CD14-positive monocyte (primary cell): ENCODE measurements at regions not wholly inside any gene's neighbourhood (a gene's known extent, or its start where the extent isn't known, plus 50 kb on each side); places are given as distances from the start of the nearest gene placed in this dataset.

Experiments
- DNase-seq, 3 donors: peaks; one replicate each; pipeline ENCODE4 v3.0.0-alpha.2; 2011 to 2022
- H2AFZ ChIP-seq: 2 replicates; pipeline ENCODE4 v1.6.0; 2012; ENCODE audit warnings: mild to moderate bottlenecking, low read depth, low read length, inconsistent platforms; ENCODE audit not compliant: insufficient read depth, poor library complexity, severe bottlenecking
- H3K27ac ChIP-seq, 2 donors: 1 replicate in 1 of 2; 2 replicates in 1 of 2; pipeline ENCODE4 v1.5.1; 2012 to 2013; ENCODE audit warnings: low read length in 2 of 2, control low read depth in 1 of 2, inconsistent platforms in 1 of 2, low read depth in 1 of 2, mild to moderate bottlenecking in 1 of 2
- H3K27me3 ChIP-seq, 2 donors: one replicate each; pipeline versions ENCODE4 v1.6.0 to v1.6.1; 2011 to 2013; ENCODE audit warnings: low read length in 2 of 2; ENCODE audit not compliant: control insufficient read depth in 2 of 2, insufficient read depth in 2 of 2
- H3K36me3 ChIP-seq, 2 donors: replicated peaks in 1 of 2; 1 replicate in 1 of 2; 2 replicates in 1 of 2; pipeline versions ENCODE4 v1.5.1 to v1.6.1; 2012 to 2013; ENCODE audit warnings: low read length in 2 of 2, control low read depth in 1 of 2, inconsistent platforms in 1 of 2, mild to moderate bottlenecking in 1 of 2; ENCODE audit not compliant: insufficient read depth in 2 of 2, control insufficient read depth in 1 of 2
- H3K4me1 ChIP-seq, 2 donors: 1 replicate in 1 of 2; 2 replicates in 1 of 2; pipeline versions ENCODE4 v1.5.1 to v1.6.1; 2012 to 2013; ENCODE audit warnings: low read length in 2 of 2, control low read depth in 1 of 2, inconsistent platforms in 1 of 2, mild to moderate bottlenecking in 1 of 2, moderate library complexity in 1 of 2; ENCODE audit not compliant: insufficient read depth in 2 of 2, control insufficient read depth in 1 of 2
- H3K4me2 ChIP-seq: replicated peaks from 2 replicates; pipeline ENCODE3; 2012; ENCODE audit warnings: low read length, moderate library complexity, mild to moderate bottlenecking; ENCODE audit not compliant: poor library complexity, severe bottlenecking; ENCODE audit errors: extremely low read depth
- H3K4me3 ChIP-seq, 3 experiments: fragments of 200-600 bp in 1 of 3; sonication (generic) in 1 of 3; replicated peaks in 1 of 3; 1 replicate in 2 of 3; 2 replicates in 1 of 3; pipeline ENCODE4 v1.5.1; 2011 to 2013; ENCODE audit warnings: low read length in 3 of 3, mild to moderate bottlenecking in 3 of 3, control low read depth in 2 of 3, low read depth in 2 of 3, inconsistent platforms in 1 of 3, moderate library complexity in 1 of 3
- H3K79me2 ChIP-seq: 2 replicates; pipeline ENCODE4 v1.6.0; 2012; ENCODE audit warnings: mild to moderate bottlenecking, control low read depth, inconsistent platforms, low read length, moderate library complexity; ENCODE audit not compliant: insufficient read depth
- H3K9ac ChIP-seq: 2 replicates; pipeline ENCODE4 v1.6.0; 2017; ENCODE audit warnings: low read length, mild to moderate bottlenecking; ENCODE audit not compliant: insufficient read depth, poor library complexity, severe bottlenecking
- H3K9me3 ChIP-seq, 2 donors: replicated peaks in 1 of 2; 1 replicate in 1 of 2; 2 replicates in 1 of 2; pipeline versions ENCODE4 v1.5.1 to v1.6.1; 2012 to 2013; ENCODE audit warnings: low read length in 2 of 2, control low read depth in 1 of 2; ENCODE audit not compliant: control insufficient read depth in 1 of 2, insufficient read depth in 1 of 2
- H4K20me1 ChIP-seq: 2 replicates; pipeline ENCODE4 v1.6.0; 2012; ENCODE audit warnings: mild to moderate bottlenecking, low read length, control low read depth, moderate library complexity; ENCODE audit not compliant: insufficient read depth
- H3K27ac Mint-ChIP-seq, 7 donors: one replicate each; pipeline ENCODE4 v1.8.0; 2020; ENCODE audit warnings: mild to moderate bottlenecking in 7 of 7, mixed read lengths in 7 of 7, moderate library complexity in 6 of 7, inconsistent platforms in 2 of 7
- H3K27me3 Mint-ChIP-seq, 3 donors: one replicate each; pipeline ENCODE4 v1.8.0; 2021 to 2022; ENCODE audit warnings: low read depth in 3 of 3, mild to moderate bottlenecking in 3 of 3, mixed read lengths in 3 of 3, moderate library complexity in 3 of 3, inconsistent platforms in 1 of 3
- H3K36me3 Mint-ChIP-seq, 2 donors: one replicate each; pipeline ENCODE4 v1.8.0; 2020; ENCODE audit warnings: mixed read lengths in 2 of 2, inconsistent platforms in 1 of 2, mild to moderate bottlenecking in 1 of 2
- H3K4me1 Mint-ChIP-seq: one replicate; pipeline ENCODE4 v1.8.0; 2020; ENCODE audit warnings: mild to moderate bottlenecking, mixed read lengths
- H3K4me3 Mint-ChIP-seq, 2 donors: one replicate each; pipeline ENCODE4 v1.8.0; 2020; ENCODE audit warnings: mild to moderate bottlenecking in 2 of 2, mixed read lengths in 2 of 2, moderate library complexity in 1 of 2
- H3K9me3 Mint-ChIP-seq, 7 donors: one replicate each; pipeline ENCODE4 v1.8.0; 2020 to 2022; ENCODE audit warnings: mixed read lengths in 7 of 7, mild to moderate bottlenecking in 6 of 7, moderate library complexity in 6 of 7, inconsistent platforms in 2 of 7
- CTCF ChIP-seq: fragments of 200-600 bp; IDR thresholded peaks from one replicate; pipeline ENCODE4 v1.8.0; 2022; ENCODE audit warnings: antibody characterized with exemption, mild to moderate bottlenecking
- WGBS: methylation state at CpG from one replicate; pipeline ENCODE4 v1.1.5; 2013; ENCODE audit warnings: missing lambda C conversion rate; ENCODE audit not compliant: insufficient coverage; 5-methylcytosine and 5-hydroxymethylcytosine counted together
- intact Hi-C, 2 donors: fragments of 100-400 bp; cut with micrococcal nuclease; formaldehyde crosslinking; loops; one replicate each; pipeline versions ENCODE4 v1.15.0 to v1.15.1; 2023

GRCh38 chr15:26017665-26018064 is 154.5 kb upstream of the ATP10A start:
- Histone ChIP-seq H3K4me2 (no peak overlapping the region), H3K36me3 (no peaks in the 10 kb centered on the region), H2AFZ (no peak overlapping the region), H3K27me3 (no peaks in the 10 kb centered on the region), H3K27ac (no peak overlapping the region), H3K79me2 (no peaks in the 10 kb centered on the region), H3K9ac (no peak overlapping the region), H3K4me3 (no peak overlapping the region), H3K9me3 (peaks cover 0 to 3% of the 10 kb centered on the region in 2 donors), H4K20me1 (no peaks in the 10 kb centered on the region), H3K4me1 (no peaks in the 10 kb centered on the region)
- H3K27me3 Mint-ChIP-seq, result peaks cover 0 to 5% (median 2%) of the 10 kb centered on the region in 3 donors
- H3K4me3 Mint-ChIP-seq, result no peak overlapping the region
- H3K36me3 Mint-ChIP-seq, result no peaks in the 10 kb centered on the region
- no peak for DNase-seq
- no peak for TF ChIP-seq CTCF
- peaks cover 0 to 14% (median 2%) of the 10 kb centered on the region in 7 donors for H3K9me3 Mint-ChIP-seq
- 88% methylated on average over 6 of the region's 7 CpGs for WGBS
- no peaks in the 10 kb centered on the region for H3K4me1 Mint-ChIP-seq
- intact Hi-C loops, result no loop called here
- no peak overlapping the region for H3K27ac Mint-ChIP-seq

- TF ChIP-seq CTCF, result no peak
- WGBS, result 86% methylated on average over 6 of the region's 11 CpGs
- H2AFZ ChIP-seq, result no peak overlapping the region
- no peaks in the 10 kb centered on the region for H3K79me2 ChIP-seq
- Mint-ChIP-seq H3K4me1 (no peaks in the 10 kb centered on the region), H3K27ac (no peak overlapping the region), H3K9me3 (peaks cover 0 to 12% (median 4%) of the 10 kb centered on the region in 7 donors), H3K4me3 (peak overlapping the region in 1 of 2 donors; percentile 23), H3K27me3 (peaks cover 0 to 5% (median 2%) of the 10 kb centered on the region in 3 donors), H3K36me3 (no peaks in the 10 kb centered on the region)
- intact Hi-C loops, result no loop called here
- peaks cover 0 to 3% of the 10 kb centered on the region in 2 donors for H3K9me3 ChIP-seq
- no peaks in the 10 kb centered on the region for H3K27me3 ChIP-seq
- no peak for DNase-seq
- no peak overlapping the region for H3K9ac ChIP-seq
- H3K4me2 ChIP-seq, result no peak overlapping the region
- no peaks in the 10 kb centered on the region for H3K36me3 ChIP-seq
- H3K27ac ChIP-seq, result no peak overlapping the region
- H3K4me1 ChIP-seq, result no peaks in the 10 kb centered on the region
- H3K4me3 ChIP-seq, result no peak overlapping the region
- H4K20me1 ChIP-seq, result no peaks in the 10 kb centered on the region
These were observed 152.5 kb upstream of the ATP10A start for GRCh38 chr15:26015516-26016075.
